GM12878 (cell line): ENCODE measurements at regions not wholly inside any gene's neighbourhood (a gene's known extent, or its start where the extent isn't known, plus 50 kb on each side); places are given as distances from the start of the nearest gene placed in this dataset.
A peak's percentile ranks its signal among the peaks of the same experiment; 100 is the strongest.

Experiments used
- ATAC-seq: fragments of 200-7000 bp; cut with Tn5 transposase; 3 replicates; pipeline ENCODE4 v1.9.1; 2020; ENCODE audit warnings: mild to moderate bottlenecking, moderate library complexity
- BruUV-seq: library from RNA; stranded (reverse); fragments of 400-500 nt; replicated peaks from 2 replicates; lab custom pipeline; 2021; lab: Mats Ljungman, UMichigan
- CTCF ChIA-PET: fragments of 300-600 bp; sonication (Branson Sonifier 250); formaldehyde crosslinking; extraction: SDS; loops from one replicate; lab custom pipeline; 2021; ENCODE audit warnings: inconsistent platforms; lab: Yijun Ruan, JAX
- POLR2A ChIA-PET: fragments of 350-600 bp; formaldehyde crosslinking; extraction: SDS; loops from one replicate; lab custom pipeline; 2021; ENCODE audit warnings: inconsistent platforms; lab: Charles Lee
- RAD21 ChIA-PET: fragments of 300-600 bp; sonication (Branson Sonifier 250); formaldehyde crosslinking; loops from one replicate; lab custom pipeline; 2023; ENCODE audit warnings: antibody characterized with exemption; ENCODE audit not compliant: unreplicated experiment; lab: Charles Lee
- SMC1A ChIA-PET: fragments of 300-600 bp; sonication (Branson Sonifier 250); formaldehyde crosslinking; loops from one replicate; lab custom pipeline; 2023; ENCODE audit not compliant: unreplicated experiment, uncharacterized antibody; lab: Charles Lee
- DNase-seq: peaks from one replicate; pipeline ENCODE4 v3.0.0-alpha.2; 2011; ENCODE audit warnings: low read depth, low spot score
- FAIRE-seq: peaks from 3 replicates; lab custom pipeline; 2011; peaks lifted over from hg19 to GRCh38; lab: Jason Lieb, UNC
- H2AFZ ChIP-seq: 2 replicates; pipeline ENCODE4 v1.6.0; 2011; ENCODE audit warnings: low read depth, low read length, control low read depth; ENCODE audit not compliant: control insufficient read depth
- H3K27ac ChIP-seq: 2 replicates; pipeline ENCODE4 v1.5.1; 2011; ENCODE audit warnings: control low read depth; ENCODE audit not compliant: control insufficient read depth, insufficient read depth
- H3K27me3 ChIP-seq, 2 experiments: replicated peaks in 1 of 2; 2 replicates each; pipeline versions ENCODE4 v1.6.0 to v1.6.1; 2011; ENCODE audit warnings: low read length in 1 of 2; ENCODE audit not compliant: control insufficient read depth in 2 of 2, insufficient read depth in 2 of 2
- H3K36me3 ChIP-seq, 2 experiments: 2 replicates each; pipeline ENCODE4 v1.5.1; 2011; ENCODE audit warnings: low read length in 1 of 2; ENCODE audit not compliant: control insufficient read depth in 2 of 2, insufficient read depth in 2 of 2
- H3K4me1 ChIP-seq: 2 replicates; pipeline ENCODE4 v1.6.1; 2011; ENCODE audit warnings: mild to moderate bottlenecking, low read length, moderate library complexity, mixed read lengths; ENCODE audit not compliant: control insufficient read depth, insufficient read depth
- H3K4me2 ChIP-seq: 2 replicates; pipeline ENCODE4 v1.6.0; 2011; ENCODE audit warnings: control low read depth; ENCODE audit not compliant: control insufficient read depth, insufficient read depth
- H3K4me3 ChIP-seq: fragments of 200-600 bp; sonication (generic); 2 replicates; pipeline ENCODE4 v1.5.1; 2016
- H3K79me2 ChIP-seq: 2 replicates; pipeline ENCODE4 v1.6.0; 2011; ENCODE audit warnings: low read length; ENCODE audit not compliant: control insufficient read depth, insufficient read depth
- H3K9ac ChIP-seq: 2 replicates; pipeline ENCODE4 v1.8.0; 2011; ENCODE audit warnings: low read length, control low read depth, mixed read lengths; ENCODE audit not compliant: control insufficient read depth, insufficient read depth
- H3K9me3 ChIP-seq: replicated peaks from 3 replicates; pipeline ENCODE4 v1.5.1; 2011; ENCODE audit warnings: mild to moderate bottlenecking, low read length; ENCODE audit not compliant: control insufficient read depth, insufficient read depth
- H4K20me1 ChIP-seq: 2 replicates; pipeline ENCODE4 v1.6.0; 2011; ENCODE audit not compliant: control insufficient read depth, insufficient read depth
- CREM ChIP-seq: IDR thresholded peaks from 2 replicates; pipeline ENCODE4 v1.6.1; 2014; ENCODE audit warnings: antibody characterized with exemption, low read depth
- MEF2A ChIP-seq: IDR thresholded peaks from 2 replicates; pipeline ENCODE4 v1.6.1; 2011; ENCODE audit warnings: low read depth, mild to moderate bottlenecking, low read length, moderate library complexity; ENCODE audit not compliant: insufficient read depth
- MXI1 ChIP-seq: fragments of 150-350 bp; IDR thresholded peaks from 2 replicates; pipeline ENCODE4 v1.6.1; 2011; ENCODE audit warnings: low read depth, mild to moderate bottlenecking, inconsistent platforms, low read length, improper control_type of control experiment
- MYB ChIP-seq: fragments of 150-350 bp; IDR thresholded peaks from 2 replicates; pipeline ENCODE4 v1.6.1; 2014; ENCODE audit warnings: mild to moderate bottlenecking, low read depth, low read length, borderline replicate concordance
- NRF1 ChIP-seq: conservative IDR thresholded peaks from 2 replicates; pipeline ENCODE4 v1.6.1; 2011; ENCODE audit warnings: mild to moderate bottlenecking, low read depth, low read length, improper control_type of control experiment
- TBL1XR1 ChIP-seq: IDR thresholded peaks from 2 replicates; pipeline ENCODE4 v1.6.1; 2012; ENCODE audit warnings: low read depth, low read length, improper control_type of control experiment
- ZNF687 ChIP-seq: fragments of 450-650 bp; IDR thresholded peaks from 2 replicates; pipeline ENCODE4 v1.6.1; 2017; ENCODE audit warnings: mild to moderate bottlenecking, moderate library complexity
- WGBS: methylation state at CpG from one replicate; pipeline ENCODE4 v1.1.6; 2016; ENCODE audit warnings: low lambda C conversion rate; ENCODE audit not compliant: insufficient replicate concordance, insufficient coverage; ENCODE audit errors: missing lambda C conversion rate; 5-methylcytosine and 5-hydroxymethylcytosine counted together
- in situ Hi-C: fragments of 300-500 bp; cut with MboI; formaldehyde crosslinking; loops from 9 replicates; pipeline ENCODE4 v1.14.3; 2018; ENCODE audit warnings: mixed read lengths
- intact Hi-C: fragments of 100-400 bp; cut with micrococcal nuclease; formaldehyde crosslinking; loops from one replicate; pipeline ENCODE4 v1.14.2; 2022; ENCODE audit not compliant: unreplicated experiment
- TF ChIP-seq, protein P1 (sequence below): fragments of 450-650 bp; IDR thresholded peaks from 2 replicates; pipeline ENCODE4 v1.6.1; 2017; ENCODE audit warnings: antibody characterized with exemption, mild to moderate bottlenecking, moderate library complexity

- TF ChIP-seq TBL1XR1 (no peak), NRF1 (no peak), MYB (no peak), MXI1 (no peak)
- TF ChIP-seq, all 136 proteins: peak for 0
These were observed 497.1 kb upstream of the ARID1B start (continued) for GRCh38 chr6:156280065-156280464.

DNA sequence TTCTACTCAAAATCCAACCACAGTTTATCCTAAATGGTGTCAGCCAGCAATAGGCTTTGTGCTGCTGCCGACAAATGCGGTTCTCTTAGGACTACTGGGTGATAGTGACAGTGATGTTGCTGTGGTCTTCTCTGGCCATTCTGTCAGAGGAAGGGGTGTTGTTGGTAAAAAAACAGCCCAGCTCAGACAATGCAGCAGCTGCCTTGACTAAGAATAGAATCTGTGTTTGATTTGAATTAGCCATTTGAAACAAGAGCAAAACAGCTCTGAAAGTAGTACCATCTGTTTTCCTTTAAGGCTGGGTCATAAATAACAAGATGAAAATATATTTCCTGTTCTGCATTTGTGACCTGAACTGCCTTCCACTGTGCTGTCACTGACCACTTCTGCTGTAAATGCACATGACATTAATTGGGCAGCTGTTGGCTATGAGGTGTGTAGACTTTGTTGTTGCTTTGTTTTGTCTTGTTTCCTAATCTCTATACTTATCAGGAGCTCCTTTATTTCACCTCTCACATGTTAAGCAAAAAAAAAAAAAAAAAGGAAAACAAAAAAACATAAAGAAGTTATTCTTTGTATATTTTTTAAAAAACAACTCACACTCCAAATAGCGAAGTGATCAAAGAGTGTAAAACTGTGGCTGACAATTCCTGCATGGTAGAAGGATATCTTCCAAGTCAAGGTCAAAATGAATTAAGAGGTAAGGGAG is 497.8 kb upstream of the ARID1B start:
- Histone ChIP-seq H3K4me3 (no peak overlapping the region), H3K79me2 (no peaks in the 10 kb centered on the region), H3K27ac (no peak overlapping the region; the same call in 1 of the 2 replicates), H3K9ac (no peak overlapping the region), H3K27me3 (no peaks in the 10 kb centered on the region; a peak in 1 of 4 replicates), H3K9me3 (no peaks in the 10 kb centered on the region; the same call in 2 of the 3 replicates), H3K4me1 (peaks cover 3% of the 10 kb centered on the region), H3K36me3 (no peaks in the 10 kb centered on the region), H4K20me1 (no peaks in the 10 kb centered on the region), H2AFZ (no peak overlapping the region), H3K4me2 (no peak overlapping the region)
- POLR2A ChIA-PET, result no interaction called here
- in situ Hi-C loops, result no loop called here
- no peak for FAIRE-seq
- RAD21 ChIA-PET, result interaction anchor here (0.7 kb wide), 1 partner anchor 1018 kb away, joined by 3 read pairs; no protein-coding TSS in a partner anchor
- peak; percentile 77 for ATAC-seq
- no TSS peak for BruUV-seq
- CTCF ChIA-PET, result no interaction called here
- WGBS, result 8% methylated on average over 3 of the region's 3 CpGs
- SMC1A ChIA-PET, result no interaction called here
- intact Hi-C loops, result no loop called here
- TF ChIP-seq, protein P1, sequence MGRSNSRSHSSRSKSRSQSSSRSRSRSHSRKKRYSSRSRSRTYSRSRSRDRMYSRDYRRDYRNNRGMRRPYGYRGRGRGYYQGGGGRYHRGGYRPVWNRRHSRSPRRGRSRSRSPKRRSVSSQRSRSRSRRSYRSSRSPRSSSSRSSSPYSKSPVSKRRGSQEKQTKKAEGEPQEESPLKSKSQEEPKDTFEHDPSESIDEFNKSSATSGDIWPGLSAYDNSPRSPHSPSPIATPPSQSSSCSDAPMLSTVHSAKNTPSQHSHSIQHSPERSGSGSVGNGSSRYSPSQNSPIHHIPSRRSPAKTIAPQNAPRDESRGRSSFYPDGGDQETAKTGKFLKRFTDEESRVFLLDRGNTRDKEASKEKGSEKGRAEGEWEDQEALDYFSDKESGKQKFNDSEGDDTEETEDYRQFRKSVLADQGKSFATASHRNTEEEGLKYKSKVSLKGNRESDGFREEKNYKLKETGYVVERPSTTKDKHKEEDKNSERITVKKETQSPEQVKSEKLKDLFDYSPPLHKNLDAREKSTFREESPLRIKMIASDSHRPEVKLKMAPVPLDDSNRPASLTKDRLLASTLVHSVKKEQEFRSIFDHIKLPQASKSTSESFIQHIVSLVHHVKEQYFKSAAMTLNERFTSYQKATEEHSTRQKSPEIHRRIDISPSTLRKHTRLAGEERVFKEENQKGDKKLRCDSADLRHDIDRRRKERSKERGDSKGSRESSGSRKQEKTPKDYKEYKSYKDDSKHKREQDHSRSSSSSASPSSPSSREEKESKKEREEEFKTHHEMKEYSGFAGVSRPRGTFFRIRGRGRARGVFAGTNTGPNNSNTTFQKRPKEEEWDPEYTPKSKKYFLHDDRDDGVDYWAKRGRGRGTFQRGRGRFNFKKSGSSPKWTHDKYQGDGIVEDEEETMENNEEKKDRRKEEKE, result no peak
- TF ChIP-seq ZNF687 (no peak), MEF2A (peak; percentile 67; the same call in 1 of the 2 replicates), CREM (0 out of 2 replicates have a peak, but pooled peaks have one; percentile 21)
- DNase-seq, result peak; percentile 28
